ENCODE measurements at regions not wholly inside any gene's neighbourhood (a gene's known extent, or its start where the extent isn't known, plus 50 kb on each side); places are given as distances from the start of the nearest gene placed in this dataset.
"Not testable (repeated sequence)": the region's sequence is repeated elsewhere in the genome, so short reads cannot be mapped to it uniquely, and the experiment has no call there.

DNA sequence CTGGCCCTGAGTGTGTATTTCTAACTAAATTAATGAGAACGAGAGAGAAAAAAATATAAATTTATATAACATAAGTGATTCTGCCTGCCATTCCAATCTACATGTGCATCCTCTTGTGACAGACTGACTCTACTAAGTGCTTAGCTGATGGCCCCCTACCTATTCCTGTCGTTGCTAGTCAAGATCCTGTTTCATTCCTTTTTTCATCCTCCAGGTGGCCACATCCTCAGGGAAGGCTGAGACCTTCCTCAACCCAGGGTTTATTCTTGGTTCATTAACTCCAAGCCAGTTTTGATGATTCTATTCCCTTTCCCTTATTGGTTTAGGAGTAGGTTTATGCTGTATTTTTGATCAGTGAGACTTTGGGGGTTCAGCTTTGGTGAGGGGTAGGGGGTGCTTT, 201.3 kb downstream of the C9orf152 start:
- TF ChIP-seq POLR2A (IDR thresholded peaks at IDR 0.05; ENCODE audit: low read length): no peak
- no peak for TF ChIP-seq GATA1 (IDR thresholded peaks at IDR 0.05; ENCODE audit: low read depth, low read length)
- DNase-seq: no peak

- DNase-seq: no peak
- TF ChIP-seq POLR2A (IDR thresholded peaks at IDR 0.05; ENCODE audit: low read length): no peak
- no peak for TF ChIP-seq GATA1 (IDR thresholded peaks at IDR 0.05; ENCODE audit: low read depth, low read length)
Measured at GRCh38 chr9:110007477-110008270, 200.3 kb downstream of the C9orf152 start.

- TF ChIP-seq GATA1 (IDR thresholded peaks at IDR 0.05; ENCODE audit: low read depth, low read length) (no peak), POLR2A (IDR thresholded peaks at IDR 0.05; ENCODE audit: low read length) (no peak)
- DNase-seq: peak; percentile 5 to 12
Measured at GRCh38 chr9:110008663-110009062, 199.3 kb downstream of the C9orf152 start.

DNA sequence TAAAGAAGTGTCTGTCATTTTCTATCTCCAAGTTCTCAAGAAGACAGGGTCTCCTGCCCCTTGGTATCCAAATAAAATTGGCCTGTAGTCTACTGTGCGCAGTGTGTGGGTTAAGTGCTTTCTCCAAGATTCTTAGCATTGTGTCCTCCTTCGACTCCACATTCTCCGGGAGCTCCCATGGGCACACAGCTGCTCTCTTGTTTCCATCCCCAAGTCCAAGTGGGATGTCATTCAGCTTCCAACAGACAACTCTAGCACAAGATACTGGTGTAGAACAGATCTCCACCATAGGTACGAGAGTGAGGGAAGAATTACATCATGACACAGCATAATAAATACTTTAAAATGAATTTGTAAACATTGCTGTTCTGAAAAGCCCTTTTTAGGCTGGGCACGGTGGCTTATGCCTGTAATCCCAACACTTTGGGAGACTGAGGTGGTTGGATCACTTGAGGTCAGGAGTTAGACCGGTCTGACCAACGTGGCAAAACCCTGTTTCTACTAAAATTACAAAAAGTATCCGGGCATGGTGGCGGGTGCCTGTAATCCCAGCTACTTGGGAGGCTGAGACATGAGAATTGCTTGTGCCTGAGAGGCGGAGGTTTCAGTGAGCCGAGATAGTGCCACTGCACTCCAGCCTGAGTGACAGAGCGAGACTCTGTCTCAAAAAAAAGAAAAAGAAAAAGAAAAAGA, 196.2 kb downstream of the C9orf152 start:
- no peak for DNase-seq
- no peak for TF ChIP-seq POLR2A (IDR thresholded peaks at IDR 0.05; ENCODE audit: low read length)
- no peak for TF ChIP-seq GATA1 (IDR thresholded peaks at IDR 0.05; ENCODE audit: low read depth, low read length)

- TF ChIP-seq POLR2A (IDR thresholded peaks at IDR 0.05; ENCODE audit: low read length) (no peak), GATA1 (IDR thresholded peaks at IDR 0.05; ENCODE audit: low read depth, low read length) (no peak)
- no peak for DNase-seq
Measured at GRCh38 chr9:110013064-110013463, 194.9 kb downstream of the C9orf152 start.

DNA sequence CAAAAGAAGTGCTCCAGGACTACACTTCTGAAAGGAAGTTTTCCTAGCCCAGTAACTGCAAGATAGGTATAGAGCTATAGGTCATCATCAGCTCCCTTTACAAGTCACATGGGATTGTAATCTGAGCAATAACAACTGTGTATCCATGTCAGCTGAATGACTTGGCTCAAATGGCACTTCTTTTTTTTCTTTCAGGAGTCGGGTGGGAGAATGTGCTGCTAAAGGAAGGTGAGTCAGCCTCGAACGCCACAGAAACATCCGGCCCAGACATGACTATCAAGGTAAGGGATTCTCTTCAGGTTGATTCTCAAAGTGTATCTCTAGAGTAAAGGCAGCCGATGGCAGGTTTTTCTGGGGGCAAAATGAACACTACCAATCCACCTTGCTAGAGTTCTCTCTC, 192.2 kb downstream of the C9orf152 start:
- DNase-seq: no peak
- TF ChIP-seq POLR2A (IDR thresholded peaks at IDR 0.05; ENCODE audit: low read length): no peak
- TF ChIP-seq GATA1 (IDR thresholded peaks at IDR 0.05; ENCODE audit: low read depth, low read length): no peak

GRCh38 chr9:110016340-110016739, 191.6 kb downstream of the C9orf152 start:
- TF ChIP-seq POLR2A (IDR thresholded peaks at IDR 0.05; ENCODE audit: low read length) (no peak), GATA1 (IDR thresholded peaks at IDR 0.05; ENCODE audit: low read depth, low read length) (no peak)
- no peak for DNase-seq

GRCh38 chr9:110020216-110020615, 187.7 kb downstream of the C9orf152 start:
- not testable (repeated sequence) for DNase-seq

GRCh38 chr9:110021891-110022290, 186.1 kb downstream of the C9orf152 start:
- no peak for TF ChIP-seq GATA1 (IDR thresholded peaks at IDR 0.05; ENCODE audit: low read depth, low read length)
- no peak for DNase-seq

DNA sequence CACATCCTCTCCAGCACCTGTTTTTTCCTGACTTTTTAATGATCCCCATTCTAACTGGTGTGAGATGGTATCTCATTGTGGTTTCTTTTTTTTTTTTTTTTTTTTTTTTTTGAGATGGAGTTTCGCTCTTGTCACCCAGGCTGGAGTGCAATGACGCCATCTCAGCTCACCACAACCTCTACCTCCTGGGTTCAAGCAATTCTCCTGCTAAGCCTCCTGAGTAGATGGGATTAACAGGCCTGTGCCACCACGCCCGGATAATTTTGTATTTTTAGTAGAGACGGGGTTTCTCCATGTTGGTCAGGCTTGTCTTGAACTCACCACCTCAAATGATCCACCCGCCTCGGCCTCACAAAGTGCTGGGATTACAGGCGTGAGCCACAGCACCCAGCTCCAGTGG, 184.7 kb downstream of the C9orf152 start:
- not testable (repeated sequence) for DNase-seq

GRCh38 chr9:110025551-110026170, 182.3 kb downstream of the C9orf152 start:
- no peak for TF ChIP-seq GATA1 (IDR thresholded peaks at IDR 0.05; ENCODE audit: low read depth, low read length)
- no peak for TF ChIP-seq POLR2A (IDR thresholded peaks at IDR 0.05; ENCODE audit: low read length)
- DNase-seq: no peak

DNA sequence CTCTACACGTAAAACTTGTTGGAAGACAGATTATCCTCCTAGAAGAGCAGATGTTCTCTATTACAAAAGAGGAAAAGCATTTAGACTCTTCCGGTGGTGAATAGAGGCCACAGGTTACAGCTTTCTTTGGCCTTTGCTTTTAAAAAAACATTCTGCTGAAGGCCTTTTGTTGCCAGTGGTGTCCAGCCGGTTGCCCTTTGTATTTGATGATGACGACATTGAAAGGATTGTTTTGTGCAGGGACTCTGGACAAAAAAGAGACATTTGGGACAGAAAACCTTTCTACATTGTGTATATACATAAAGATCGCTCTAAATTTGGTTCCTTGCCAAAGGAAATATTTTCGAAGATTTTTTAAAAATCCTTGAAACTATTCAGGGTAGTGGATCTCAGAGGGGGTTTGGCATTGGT, 180.3 kb downstream of the C9orf152 start:
- no peak for TF ChIP-seq GATA1 (IDR thresholded peaks at IDR 0.05; ENCODE audit: low read depth, low read length)
- TF ChIP-seq POLR2A (IDR thresholded peaks at IDR 0.05; ENCODE audit: low read length): no peak
- DNase-seq: no peak

- DNase-seq: no peak
- TF ChIP-seq POLR2A (IDR thresholded peaks at IDR 0.05; ENCODE audit: low read length) (no peak), GATA1 (IDR thresholded peaks at IDR 0.05; ENCODE audit: low read depth, low read length) (no peak)
Measured at GRCh38 chr9:110028271-110028670, 179.7 kb downstream of the C9orf152 start.

- DNase-seq: no peak
- TF ChIP-seq POLR2A (IDR thresholded peaks at IDR 0.05; ENCODE audit: low read length): no peak
- no peak for TF ChIP-seq GATA1 (IDR thresholded peaks at IDR 0.05; ENCODE audit: low read depth, low read length)
Measured at GRCh38 chr9:110028676-110029075, 179.3 kb downstream of the C9orf152 start.
